ENCODE measurements at regions not wholly inside any gene's neighbourhood (a gene's known extent, or its start where the extent isn't known, plus 50 kb on each side); places are given as distances from the start of the nearest gene placed in this dataset.

DNA sequence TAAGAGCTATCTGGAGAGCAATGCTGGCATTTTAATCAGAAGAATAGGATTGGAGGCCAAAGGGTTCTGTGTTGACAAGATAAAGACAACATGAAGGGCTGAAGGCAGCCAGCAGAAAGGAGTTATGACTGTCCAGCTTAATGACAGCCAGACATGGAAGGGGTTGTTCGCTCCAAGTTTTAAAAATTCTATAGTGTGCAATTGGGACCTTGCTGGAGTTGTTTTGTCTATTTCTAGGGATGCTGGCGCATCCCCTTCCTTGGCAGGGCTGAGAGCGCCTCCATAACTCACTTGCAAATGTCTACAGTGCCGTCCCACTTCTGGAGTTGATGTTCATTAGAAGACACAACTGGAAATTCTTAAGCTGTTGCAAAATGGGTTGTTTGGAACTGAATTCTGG lies 200.7 kb downstream of the TLE3 start:
- Histone ChIP-seq H3K27ac (no peak overlapping the region), H3K36me3 (no peaks in the 10 kb centered on the region), H3K9me3 (no peaks in the 10 kb centered on the region), H3K4me1 (ENCODE audit: control insufficient read depth in 1 of 2, low read depth in 2 of 2) (peaks cover 0 to 7% of the 10 kb centered on the region in 2 donors), H3K27me3 (replicated peaks; ENCODE audit: insufficient read depth) (no peaks in the 10 kb centered on the region), H3K4me3 (no peak overlapping the region)
- no peak for TF ChIP-seq CTCF (IDR thresholded peaks at IDR 0.05)
- ATAC-seq (ENCODE audit: insufficient number of reproducible peaks, low FRiP score, low read depth) (no peak), DNase-seq (ENCODE audit: low spot score) (no peak)

DNA sequence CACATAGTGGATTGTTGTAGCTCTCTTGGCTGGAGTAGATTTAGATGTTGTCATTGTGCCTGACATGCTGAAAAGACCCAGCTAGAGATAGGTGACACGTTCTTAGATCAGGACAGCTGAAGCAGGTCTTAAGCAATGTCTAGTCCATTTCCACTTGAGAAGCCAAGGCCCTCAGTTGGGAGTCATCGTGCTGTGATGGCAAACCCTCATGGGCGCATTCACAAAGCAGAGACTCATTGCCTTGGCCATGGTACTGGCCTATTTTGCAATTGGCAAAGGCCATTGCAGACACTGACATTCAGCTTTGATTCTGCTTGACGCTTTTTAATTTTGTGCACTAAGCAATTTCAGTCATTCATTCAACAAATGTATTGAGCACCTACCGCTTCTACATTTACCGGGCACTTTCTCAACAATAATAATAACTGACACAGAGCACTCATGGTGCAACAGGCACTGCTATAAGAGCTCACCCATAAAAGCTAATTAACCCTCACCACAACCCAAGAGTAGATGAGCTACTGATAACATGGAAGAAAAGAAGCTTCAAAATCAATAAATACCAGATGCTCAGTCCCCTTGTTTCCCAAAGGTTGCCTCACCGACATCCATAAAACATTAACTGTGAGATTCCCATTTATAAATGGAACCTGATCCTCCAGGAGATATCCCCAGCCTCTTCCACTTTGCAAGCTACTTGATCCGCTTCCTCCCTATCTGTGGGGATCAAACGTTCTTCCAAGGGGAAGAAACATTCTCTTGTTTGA lies 200.1 kb downstream of the TLE3 start:
- ATAC-seq (ENCODE audit: insufficient number of reproducible peaks, low FRiP score, low read depth) (no peak), DNase-seq (ENCODE audit: low spot score) (no peak)

DNA sequence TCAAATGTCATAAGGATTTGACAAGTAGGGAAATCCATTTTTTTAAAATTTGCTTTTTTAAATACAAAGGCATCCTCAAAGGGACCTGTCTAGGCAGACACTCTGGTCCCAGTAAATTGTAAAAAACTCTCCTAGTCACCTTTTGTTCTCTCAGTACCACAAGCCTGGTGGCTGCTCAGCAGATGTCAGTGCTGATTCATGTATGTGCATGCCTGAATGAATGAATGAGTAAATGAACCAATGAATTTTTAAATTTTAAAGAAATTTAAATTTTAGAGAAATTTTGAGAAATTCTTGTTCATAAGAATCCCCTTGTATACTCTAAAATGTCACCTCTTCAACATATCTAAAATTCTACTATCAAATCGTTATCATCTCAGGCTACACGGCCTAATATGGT lies 199.5 kb downstream of the TLE3 start:
- DNase-seq (ENCODE audit: low spot score) (no peak), ATAC-seq (ENCODE audit: insufficient number of reproducible peaks, low FRiP score, low read depth) (no peak)
- H3K4me3 ChIP-seq, result no peak overlapping the region
- H3K27me3 ChIP-seq (replicated peaks; ENCODE audit: insufficient read depth), result no peaks in the 10 kb centered on the region
- peaks cover 0 to 8% of the 10 kb centered on the region in 2 donors for H3K4me1 ChIP-seq (ENCODE audit: control insufficient read depth in 1 of 2, low read depth in 2 of 2)
- no peak overlapping the region for H3K27ac ChIP-seq
- no peaks in the 10 kb centered on the region for H3K9me3 ChIP-seq
- no peaks in the 10 kb centered on the region for H3K36me3 ChIP-seq
- TF ChIP-seq CTCF (IDR thresholded peaks at IDR 0.05), result no peak

More for the DNA sequence above, 200.1 kb downstream of the TLE3 start:
- Histone ChIP-seq H3K4me3 (no peak overlapping the region), H3K36me3 (no peaks in the 10 kb centered on the region), H3K27me3 (replicated peaks; ENCODE audit: insufficient read depth) (no peaks in the 10 kb centered on the region), H3K9me3 (no peaks in the 10 kb centered on the region), H3K27ac (no peak overlapping the region), H3K4me1 (ENCODE audit: control insufficient read depth in 1 of 2, low read depth in 2 of 2) (peaks cover 0 to 7% of the 10 kb centered on the region in 2 donors)
- TF ChIP-seq CTCF (IDR thresholded peaks at IDR 0.05), result no peak

DNA sequence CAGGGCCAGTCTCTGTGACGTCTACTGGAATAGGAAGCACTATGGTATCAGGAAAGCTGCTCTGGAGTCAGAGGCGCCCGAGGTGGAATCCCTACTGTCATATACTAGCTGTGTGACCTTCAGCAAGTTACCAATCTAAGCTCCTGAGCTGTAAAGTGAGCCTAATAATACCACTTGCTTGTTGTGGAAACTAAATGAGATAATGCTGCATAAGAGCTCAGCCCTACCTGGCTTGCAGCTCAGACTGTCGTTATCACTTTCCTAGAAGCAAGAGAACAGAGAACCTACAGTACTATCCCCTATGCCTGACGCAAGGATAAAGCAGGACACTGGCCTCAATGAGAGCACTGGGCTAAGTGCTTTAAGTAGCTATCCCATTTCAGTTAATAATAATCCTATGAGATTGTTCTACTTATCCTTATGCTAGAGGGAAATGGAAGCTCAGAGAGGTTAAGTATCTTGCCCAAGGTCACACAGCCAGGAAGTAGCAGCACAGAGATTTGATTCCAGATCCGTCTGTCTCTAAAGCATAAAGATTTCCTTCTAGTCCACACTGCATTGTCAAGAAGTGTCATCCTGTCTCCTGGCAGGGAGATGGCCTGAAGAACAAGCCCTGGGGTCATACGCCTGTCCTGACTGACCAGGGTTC lies 195.2 kb downstream of the TLE3 start:
- H3K4me1 ChIP-seq (ENCODE audit: control insufficient read depth in 1 of 2, low read depth in 2 of 2), result peaks cover 4 to 15% of the 10 kb centered on the region in 2 donors
- DNase-seq (ENCODE audit: low spot score) (no peak), ATAC-seq (ENCODE audit: insufficient number of reproducible peaks, low FRiP score, low read depth) (no peak)

More for the DNA sequence above, 195.2 kb downstream of the TLE3 start:
- Histone ChIP-seq H3K27me3 (replicated peaks; ENCODE audit: insufficient read depth) (no peaks in the 10 kb centered on the region), H3K36me3 (no peaks in the 10 kb centered on the region), H3K4me3 (no peak overlapping the region), H3K9me3 (no peaks in the 10 kb centered on the region), H3K27ac (no peak overlapping the region)
- no peak for TF ChIP-seq CTCF (IDR thresholded peaks at IDR 0.05)
